Tibial nerve (tissue), 4 donors: ENCODE measurements at regions not wholly inside any gene's neighbourhood (a gene's known extent, or its start where the extent isn't known, plus 50 kb on each side); places are given as distances from the start of the nearest gene placed in this dataset.

Experiments used
- EP300 ChIP-seq, 2 donors: sonication (generic); formaldehyde crosslinking; IDR thresholded peaks; one replicate each; pipeline ENCODE4 v1.6.1; 2017; ENCODE audit warnings: antibody characterized with exemption in 2 of 2, mild to moderate bottlenecking in 1 of 2
- POLR2A ChIP-seq, 2 donors: fragments of 450-650 bp; IDR thresholded peaks; one replicate each; pipeline ENCODE4 v1.6.1; 2017; ENCODE audit warnings: antibody characterized with exemption in 2 of 2, mild to moderate bottlenecking in 2 of 2, moderate library complexity in 2 of 2
- TF ChIP-seq, protein P1 (sequence below), 5 experiments: fragments of 200-600 bp in 3 of 5; fragments of 450-650 bp in 2 of 5; sonication (generic) in 3 of 5; IDR thresholded peaks; one replicate each; pipeline ENCODE4 v1.5.1; 2016 to 2019; ENCODE audit warnings: antibody characterized with exemption in 5 of 5, mild to moderate bottlenecking in 3 of 5, moderate library complexity in 2 of 5

- TF ChIP-seq, protein P1, sequence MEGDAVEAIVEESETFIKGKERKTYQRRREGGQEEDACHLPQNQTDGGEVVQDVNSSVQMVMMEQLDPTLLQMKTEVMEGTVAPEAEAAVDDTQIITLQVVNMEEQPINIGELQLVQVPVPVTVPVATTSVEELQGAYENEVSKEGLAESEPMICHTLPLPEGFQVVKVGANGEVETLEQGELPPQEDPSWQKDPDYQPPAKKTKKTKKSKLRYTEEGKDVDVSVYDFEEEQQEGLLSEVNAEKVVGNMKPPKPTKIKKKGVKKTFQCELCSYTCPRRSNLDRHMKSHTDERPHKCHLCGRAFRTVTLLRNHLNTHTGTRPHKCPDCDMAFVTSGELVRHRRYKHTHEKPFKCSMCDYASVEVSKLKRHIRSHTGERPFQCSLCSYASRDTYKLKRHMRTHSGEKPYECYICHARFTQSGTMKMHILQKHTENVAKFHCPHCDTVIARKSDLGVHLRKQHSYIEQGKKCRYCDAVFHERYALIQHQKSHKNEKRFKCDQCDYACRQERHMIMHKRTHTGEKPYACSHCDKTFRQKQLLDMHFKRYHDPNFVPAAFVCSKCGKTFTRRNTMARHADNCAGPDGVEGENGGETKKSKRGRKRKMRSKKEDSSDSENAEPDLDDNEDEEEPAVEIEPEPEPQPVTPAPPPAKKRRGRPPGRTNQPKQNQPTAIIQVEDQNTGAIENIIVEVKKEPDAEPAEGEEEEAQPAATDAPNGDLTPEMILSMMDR (IDR thresholded peaks at IDR 0.05) = no peak
- no peak for TF ChIP-seq POLR2A (IDR thresholded peaks at IDR 0.05)
- TF ChIP-seq EP300 (IDR thresholded peaks at IDR 0.05) = no peak
Measured at GRCh38 chr15:72866866-72867616, 83.5 kb upstream of the ADPGK start.
